H1 (cell line): ENCODE measurements at regions not wholly inside any gene's neighbourhood (a gene's known extent, or its start where the extent isn't known, plus 50 kb on each side); places are given as distances from the start of the nearest gene placed in this dataset.
A peak's percentile ranks its signal among the peaks of the same experiment; 100 is the strongest.

Experiments
- CTCF ChIA-PET: fragments of 300-600 bp; sonication (Branson Sonifier 250); formaldehyde crosslinking; loops from one replicate; lab custom pipeline; 2021; ENCODE audit not compliant: partially characterized antibody; lab: Charles Lee
- POLR2A ChIA-PET: fragments of 300-600 bp; sonication (Branson Sonifier 250); formaldehyde crosslinking; loops from one replicate; lab custom pipeline; 2021; ENCODE audit warnings: inconsistent platforms; ENCODE audit not compliant: partially characterized antibody; lab: Charles Lee
- DNase-seq, 2 experiments: peaks; one replicate each; pipeline versions ENCODE4 v3.0.0 to v3.0.0-alpha.2; 2010 to 2022; ENCODE audit warnings: low spot score in 2 of 2, low read depth in 1 of 2, mixed read lengths in 1 of 2
- FAIRE-seq: peaks from 2 replicates; lab custom pipeline; 2011; peaks lifted over from hg19 to GRCh38; lab: Jason Lieb, UNC
- H2AFZ ChIP-seq: 2 replicates; pipeline ENCODE4 v1.8.1; 2012; ENCODE audit warnings: low read length, inconsistent platforms
- H2AK5ac ChIP-seq: 2 replicates; pipeline ENCODE4 v1.6.1; 2013; ENCODE audit warnings: low read depth, low read length
- H2BK120ac ChIP-seq: replicated peaks from 2 replicates; pipeline ENCODE3; 2013; ENCODE audit warnings: low read depth, low read length, inconsistent platforms
- H2BK12ac ChIP-seq: 2 replicates; pipeline ENCODE4 v1.6.1; 2013; ENCODE audit warnings: low read depth, low read length
- H2BK15ac ChIP-seq: 2 replicates; pipeline ENCODE4 v1.6.1; 2013; ENCODE audit warnings: low read length
- H2BK20ac ChIP-seq: 2 replicates; pipeline ENCODE4 v1.6.1; 2013; ENCODE audit warnings: low read length
- H2BK5ac ChIP-seq: 2 replicates; pipeline ENCODE4 v1.6.1; 2013; ENCODE audit warnings: low read depth, low read length
- H3K14ac ChIP-seq: 2 replicates; pipeline ENCODE4 v1.6.1; 2013; ENCODE audit warnings: inconsistent platforms; ENCODE audit not compliant: insufficient read length
- H3K18ac ChIP-seq: 2 replicates; pipeline ENCODE4 v1.6.1; 2013; ENCODE audit warnings: low read length; ENCODE audit errors: extremely low read depth
- H3K23ac ChIP-seq: 2 replicates; pipeline ENCODE4 v1.6.1; 2013; ENCODE audit warnings: inconsistent platforms; ENCODE audit not compliant: insufficient read length
- H3K23me2 ChIP-seq: 2 replicates; pipeline ENCODE4 v1.6.1; 2013; ENCODE audit warnings: low read depth, low read length
- H3K27ac ChIP-seq: 2 replicates; pipeline ENCODE4 v1.6.1; 2011; ENCODE audit warnings: low read depth, low read length, inconsistent platforms
- H3K27me3 ChIP-seq, 4 experiments: replicated peaks in 1 of 4; 1 replicate in 1 of 4; 2 replicates in 3 of 4; pipeline versions ENCODE4 v1.6.1 to v1.8.1; 2011 to 2013; ENCODE audit warnings: low read length in 3 of 4, mild to moderate bottlenecking in 3 of 4, inconsistent platforms in 2 of 4, mixed read lengths in 2 of 4, moderate library complexity in 1 of 4; ENCODE audit not compliant: control insufficient read depth in 3 of 4, insufficient read depth in 3 of 4; ENCODE audit errors: extremely low read depth in 1 of 4
- H3K36me3 ChIP-seq, 4 experiments: 2 replicates each; pipeline versions ENCODE4 v1.6.1 to v1.8.1; 2011 to 2013; ENCODE audit warnings: mild to moderate bottlenecking in 4 of 4, low read length in 3 of 4, moderate library complexity in 2 of 4, control low read depth in 1 of 4, inconsistent platforms in 1 of 4; ENCODE audit not compliant: insufficient read depth in 4 of 4, control insufficient read depth in 2 of 4
- H3K4ac ChIP-seq: replicated peaks from 2 replicates; pipeline ENCODE3; 2013; ENCODE audit warnings: low read length, low read depth, mixed read lengths, inconsistent platforms; ENCODE audit not compliant: insufficient read length
- H3K4me1 ChIP-seq, 4 experiments: replicated peaks in 1 of 4; 1 replicate in 1 of 4; 2 replicates in 3 of 4; pipeline versions ENCODE4 v1.6.1 to v1.8.1; 2011 to 2013; ENCODE audit warnings: low read length in 3 of 4, inconsistent platforms in 2 of 4, mixed read lengths in 1 of 4; ENCODE audit not compliant: insufficient read depth in 4 of 4, control insufficient read depth in 3 of 4
- H3K4me2 ChIP-seq, 2 experiments: 2 replicates each; pipeline versions ENCODE4 v1.6.1 to v1.8.1; 2011 to 2013; ENCODE audit warnings: low read depth in 2 of 2, low read length in 2 of 2, control low read depth in 1 of 2, inconsistent platforms in 1 of 2, mild to moderate bottlenecking in 1 of 2; ENCODE audit not compliant: insufficient read depth in 1 of 2
- H3K4me3 ChIP-seq, 4 experiments: fragments of 200-600, 300-600 bp in 1 of 4; sonication (generic), shearing (Covaris generic), sonication (Bioruptor Twin) in 1 of 4; 2 replicates each; pipeline versions ENCODE4 v1.5.1 to v1.8.1; 2011 to 2016; ENCODE audit warnings: low read length in 4 of 4, low read depth in 3 of 4, control low read depth in 2 of 4, inconsistent platforms in 2 of 4, mild to moderate bottlenecking in 2 of 4, mixed read lengths in 1 of 4, moderate library complexity in 1 of 4; ENCODE audit not compliant: insufficient read depth in 2 of 4; ENCODE audit errors: extremely low read depth in 1 of 4
- H3K56ac ChIP-seq: replicated peaks from 2 replicates; pipeline ENCODE3; 2013; ENCODE audit warnings: low read depth, mild to moderate bottlenecking, mixed read lengths, low read length, inconsistent platforms; ENCODE audit not compliant: insufficient read length
- H3K79me1 ChIP-seq: 2 replicates; pipeline ENCODE4 v1.6.1; 2013; ENCODE audit warnings: low read depth, low read length, control low read depth
- H3K79me2 ChIP-seq, 2 experiments: 2 replicates each; pipeline versions ENCODE4 v1.6.1 to v1.8.1; 2012 to 2013; ENCODE audit warnings: low read length in 2 of 2, mild to moderate bottlenecking in 2 of 2, inconsistent platforms in 1 of 2; ENCODE audit not compliant: insufficient read depth in 2 of 2, control insufficient read depth in 1 of 2
- H3K9ac ChIP-seq, 4 experiments: replicated peaks in 1 of 4; 1 replicate in 1 of 4; 2 replicates in 3 of 4; pipeline versions ENCODE4 v1.6.1 to v1.8.1; 2011 to 2013; ENCODE audit warnings: low read depth in 3 of 4, low read length in 3 of 4, control low read depth in 2 of 4, mild to moderate bottlenecking in 2 of 4, moderate library complexity in 2 of 4, inconsistent platforms in 1 of 4; ENCODE audit errors: extremely low read depth in 1 of 4
- H3K9me3 ChIP-seq, 2 experiments: 2 replicates each; pipeline versions ENCODE4 v1.6.1 to v1.8.1; 2012 to 2013; ENCODE audit warnings: mild to moderate bottlenecking in 2 of 2, moderate library complexity in 2 of 2, control low read depth in 1 of 2, inconsistent platforms in 1 of 2, low read depth in 1 of 2, low read length in 1 of 2, mixed read lengths in 1 of 2; ENCODE audit not compliant: insufficient read depth in 2 of 2
- H4K20me1 ChIP-seq, 2 experiments: replicated peaks in 1 of 2; 2 replicates each; pipeline versions ENCODE3 to v1.8.1; 2011 to 2013; ENCODE audit warnings: inconsistent platforms in 2 of 2, low read length in 2 of 2, mild to moderate bottlenecking in 1 of 2; ENCODE audit not compliant: insufficient read depth in 2 of 2, control insufficient read depth in 1 of 2
- H4K5ac ChIP-seq: 2 replicates; pipeline ENCODE4 v1.6.1; 2013; ENCODE audit warnings: low read length, low read depth, mixed read lengths, inconsistent platforms; ENCODE audit not compliant: insufficient read length
- H4K8ac ChIP-seq: 2 replicates; pipeline ENCODE4 v1.8.0; 2013; ENCODE audit warnings: mild to moderate bottlenecking, moderate library complexity, low read length, inconsistent platforms; ENCODE audit not compliant: insufficient read depth; ENCODE audit errors: extremely low read depth
- H4K91ac ChIP-seq: replicated peaks from 2 replicates; pipeline ENCODE3; 2013; ENCODE audit warnings: low read length, mixed read lengths, inconsistent platforms; ENCODE audit not compliant: insufficient read length
- BCL11A ChIP-seq, 2 experiments: IDR thresholded peaks; one replicate each; pipeline ENCODE4 v1.6.1; 2011; ENCODE audit warnings: low read depth in 2 of 2, low read length in 2 of 2, mild to moderate bottlenecking in 2 of 2
- CEBPB ChIP-seq: IDR thresholded peaks from 2 replicates; pipeline ENCODE4 v1.6.1; 2012; ENCODE audit warnings: low read depth, low read length
- CTCF ChIP-seq, 3 experiments: IDR thresholded peaks; 1 replicate in 2 of 3; 2 replicates in 1 of 3; pipeline versions ENCODE4 v1.5.1 to v1.6.1; 2011; ENCODE audit warnings: low read length in 3 of 3, mild to moderate bottlenecking in 3 of 3, inconsistent platforms in 2 of 3, low read depth in 1 of 3, moderate library complexity in 1 of 3; ENCODE audit not compliant: insufficient read depth in 1 of 3; ENCODE audit errors: control extremely low read depth in 1 of 3
- FOSL1 ChIP-seq: IDR thresholded peaks from 2 replicates; pipeline ENCODE4 v1.6.1; 2011; ENCODE audit warnings: mild to moderate bottlenecking, low read depth, low read length, moderate library complexity; ENCODE audit not compliant: insufficient read depth
- JUN ChIP-seq: IDR thresholded peaks from 2 replicates; pipeline ENCODE4 v1.6.1; 2011; ENCODE audit warnings: low read depth, mild to moderate bottlenecking, improper control_type of control experiment, low read length
- JUND ChIP-seq: IDR thresholded peaks from 2 replicates; pipeline ENCODE4 v1.6.1; 2011; ENCODE audit warnings: mild to moderate bottlenecking, improper control_type of control experiment, low read length
- KDM1A ChIP-seq: fragments of 200-600, 300-600 bp; sonication (generic); IDR thresholded peaks from 2 replicates; pipeline ENCODE4 v1.7.1; 2016; ENCODE audit warnings: mild to moderate bottlenecking, low read length, borderline replicate concordance
- RNF2 ChIP-seq: fragments of 200-900, 300-1000 bp; sonication (generic); IDR thresholded peaks from 2 replicates; pipeline ENCODE4 v1.7.1; 2016; ENCODE audit warnings: borderline replicate concordance, low read depth, mild to moderate bottlenecking, antibody characterized with exemption, low read length; ENCODE audit not compliant: poor library complexity, severe bottlenecking; ENCODE audit errors: missing control alignments
- TAF7 ChIP-seq: optimal IDR thresholded peaks from 2 replicates; pipeline ENCODE3; 2011; ENCODE audit warnings: low read depth, mild to moderate bottlenecking, inconsistent platforms, low read length, moderate library complexity, borderline replicate concordance
- TEAD4 ChIP-seq: IDR thresholded peaks from 2 replicates; pipeline ENCODE4 v1.6.1; 2012; ENCODE audit warnings: low read depth, low read length, inconsistent platforms, mixed read lengths
- USF2 ChIP-seq: IDR thresholded peaks from 2 replicates; pipeline ENCODE4 v1.6.1; 2011; ENCODE audit warnings: low read length, improper control_type of control experiment
- WGBS, 2 experiments: shearing (Covaris generic) in 1 of 2; methylation state at CpG; one replicate each; pipeline versions ENCODE4 v1.1.6 to v1.1.7; 2013 to 2015; ENCODE audit warnings: low lambda C conversion rate in 2 of 2, mixed read lengths in 2 of 2, inconsistent platforms in 1 of 2, low coverage in 1 of 2, missing lambda C conversion rate in 1 of 2; ENCODE audit not compliant: insufficient replicate concordance in 2 of 2, insufficient coverage in 1 of 2, insufficient read length in 1 of 2; ENCODE audit errors: extremely low coverage in 1 of 2, missing lambda C conversion rate in 1 of 2; 5-methylcytosine and 5-hydroxymethylcytosine counted together

- no peak overlapping the region for H3K4me2 ChIP-seq
- H3K36me3 ChIP-seq: no peaks in the 10 kb centered on the region
- no peak overlapping the region for H4K5ac ChIP-seq
- no peak overlapping the region for H3K18ac ChIP-seq
- no peak overlapping the region for H4K91ac ChIP-seq
- no peak overlapping the region for H4K8ac ChIP-seq
- POLR2A ChIA-PET: no interaction called here
- H3K4me1 ChIP-seq: no peaks in the 10 kb centered on the region
- no peaks in the 10 kb centered on the region for H3K79me1 ChIP-seq
- H3K9me3 ChIP-seq: no peaks in the 10 kb centered on the region
- H2BK120ac ChIP-seq: no peak overlapping the region
- no peak overlapping the region for H3K27ac ChIP-seq
- H3K4me3 ChIP-seq: no peak overlapping the region
- no peak overlapping the region for H2BK20ac ChIP-seq
- no peak overlapping the region for H3K9ac ChIP-seq
- no peak overlapping the region for H3K23ac ChIP-seq
- H2BK15ac ChIP-seq: no peak overlapping the region
- no peak overlapping the region for H3K14ac ChIP-seq
- FAIRE-seq (no peak), DNase-seq (no peak)
- H2AFZ ChIP-seq: 0 out of 2 replicates have a peak overlapping the region, but pooled peaks have one; percentile 77
- no peaks in the 10 kb centered on the region for H4K20me1 ChIP-seq
- CTCF ChIA-PET: no interaction called here
- H2BK12ac ChIP-seq: no peak overlapping the region
- H3K27me3 ChIP-seq: no peaks in the 10 kb centered on the region
- H3K4ac ChIP-seq: no peak overlapping the region
- no peak overlapping the region for H2AK5ac ChIP-seq
- H2BK5ac ChIP-seq: no peak overlapping the region
- WGBS, 2 experiments: 69% methylated on average over 1 of the region's 1 CpG; no CpG with 5 or more reads in 1 of the 2 experiments
- H3K23me2 ChIP-seq: no peaks in the 10 kb centered on the region
- H3K56ac ChIP-seq: no peak overlapping the region
- no peaks in the 10 kb centered on the region for H3K79me2 ChIP-seq
- no peak for TF ChIP-seq BCL11A (IDR thresholded peaks at IDR 0.05; ENCODE audit: low read depth in 2 of 2, low read length in 2 of 2)
- TF ChIP-seq FOSL1: no peak
- TF ChIP-seq JUN: no peak
- TF ChIP-seq RNF2: no peak
- no peak for TF ChIP-seq USF2
- no peak for TF ChIP-seq TAF7
- no peak for TF ChIP-seq CEBPB
- TF ChIP-seq KDM1A: no peak
- TF ChIP-seq CTCF (IDR thresholded peaks at IDR 0.05; ENCODE audit: control extremely low read depth in 1 of 3, insufficient read depth in 1 of 3, low read depth in 1 of 3, low read length in 3 of 3): no peak
- no peak for TF ChIP-seq TEAD4
- no peak for TF ChIP-seq JUND
Observed at GRCh38 chr13:84567848-84568247, 685.6 kb upstream of the SLITRK1 start.
